Lower lobe of right lung (tissue), 2 donors: ENCODE measurements at regions not wholly inside any gene's neighbourhood (a gene's known extent, or its start where the extent isn't known, plus 50 kb on each side); places are given as distances from the start of the nearest gene placed in this dataset.

Experiments used
- ATAC-seq, 2 donors: fragments of 200-7000 bp; cut with Tn5 transposase; one replicate each; pipeline ENCODE4 v1.9.1; 2020 to 2022; ENCODE audit warnings: mild to moderate bottlenecking in 2 of 2, moderate library complexity in 2 of 2
- DNase-seq: peaks from one replicate; pipeline ENCODE4 v3.0.0-alpha.2; 2020
- H3K27ac ChIP-seq: fragments of 200-600 bp; one replicate; pipeline ENCODE4 v1.8.0; 2022
- H3K27me3 ChIP-seq: fragments of 200-600 bp; one replicate; pipeline ENCODE4 v1.8.0; 2022; ENCODE audit warnings: low read depth
- H3K36me3 ChIP-seq: fragments of 200-600 bp; one replicate; pipeline ENCODE4 v1.8.0; 2022; ENCODE audit warnings: mild to moderate bottlenecking
- H3K4me1 ChIP-seq: fragments of 200-600 bp; one replicate; pipeline ENCODE4 v1.8.0; 2022
- H3K4me3 ChIP-seq: fragments of 200-600 bp; one replicate; pipeline ENCODE4 v1.8.0; 2022; ENCODE audit warnings: mild to moderate bottlenecking
- H3K9me3 ChIP-seq: fragments of 200-600 bp; one replicate; pipeline ENCODE4 v1.8.0; 2022
- intact Hi-C: fragments of 100-400 bp; cut with DNase I; formaldehyde crosslinking; loops from one replicate; pipeline ENCODE4 v1.11.0; 2022
- TF ChIP-seq, protein P1 (sequence below): fragments of 200-600 bp; IDR thresholded peaks from one replicate; pipeline ENCODE4 v1.8.0; 2022; ENCODE audit warnings: antibody characterized with exemption, mild to moderate bottlenecking
- donor health status: DM: no; HTN: yes; CAD: no; lungs with severe emphysema.

DNA sequence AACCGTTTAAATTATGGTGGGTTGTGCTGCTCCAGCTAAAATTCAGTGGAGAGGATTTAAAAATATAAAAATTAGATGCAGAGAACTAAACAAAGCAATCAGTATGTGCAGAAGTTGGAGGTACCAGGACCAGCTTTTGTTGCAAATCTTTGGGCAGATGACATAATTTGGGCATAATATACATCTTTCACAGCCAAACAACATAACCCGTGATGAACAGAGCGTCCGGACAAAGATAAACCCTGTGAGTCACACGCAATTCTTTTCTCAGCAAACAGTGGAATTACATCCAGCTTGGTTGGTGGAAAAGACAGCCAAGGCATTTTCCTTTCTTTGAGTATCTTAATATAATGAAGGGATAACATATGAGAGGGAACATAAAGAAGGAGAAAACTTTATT lies 419.4 kb upstream of the ADAMTS9 start:
- no peak for DNase-seq
- Histone ChIP-seq H3K9me3 (no peaks in the 10 kb centered on the region), H3K36me3 (no peaks in the 10 kb centered on the region), H3K27me3 (no peaks in the 10 kb centered on the region), H3K4me1 (no peaks in the 10 kb centered on the region), H3K4me3 (no peak overlapping the region), H3K27ac (no peak overlapping the region)
- ATAC-seq = no peak
- intact Hi-C loops = no loop called here
- TF ChIP-seq, protein P1, sequence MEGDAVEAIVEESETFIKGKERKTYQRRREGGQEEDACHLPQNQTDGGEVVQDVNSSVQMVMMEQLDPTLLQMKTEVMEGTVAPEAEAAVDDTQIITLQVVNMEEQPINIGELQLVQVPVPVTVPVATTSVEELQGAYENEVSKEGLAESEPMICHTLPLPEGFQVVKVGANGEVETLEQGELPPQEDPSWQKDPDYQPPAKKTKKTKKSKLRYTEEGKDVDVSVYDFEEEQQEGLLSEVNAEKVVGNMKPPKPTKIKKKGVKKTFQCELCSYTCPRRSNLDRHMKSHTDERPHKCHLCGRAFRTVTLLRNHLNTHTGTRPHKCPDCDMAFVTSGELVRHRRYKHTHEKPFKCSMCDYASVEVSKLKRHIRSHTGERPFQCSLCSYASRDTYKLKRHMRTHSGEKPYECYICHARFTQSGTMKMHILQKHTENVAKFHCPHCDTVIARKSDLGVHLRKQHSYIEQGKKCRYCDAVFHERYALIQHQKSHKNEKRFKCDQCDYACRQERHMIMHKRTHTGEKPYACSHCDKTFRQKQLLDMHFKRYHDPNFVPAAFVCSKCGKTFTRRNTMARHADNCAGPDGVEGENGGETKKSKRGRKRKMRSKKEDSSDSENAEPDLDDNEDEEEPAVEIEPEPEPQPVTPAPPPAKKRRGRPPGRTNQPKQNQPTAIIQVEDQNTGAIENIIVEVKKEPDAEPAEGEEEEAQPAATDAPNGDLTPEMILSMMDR = no peak

DNA sequence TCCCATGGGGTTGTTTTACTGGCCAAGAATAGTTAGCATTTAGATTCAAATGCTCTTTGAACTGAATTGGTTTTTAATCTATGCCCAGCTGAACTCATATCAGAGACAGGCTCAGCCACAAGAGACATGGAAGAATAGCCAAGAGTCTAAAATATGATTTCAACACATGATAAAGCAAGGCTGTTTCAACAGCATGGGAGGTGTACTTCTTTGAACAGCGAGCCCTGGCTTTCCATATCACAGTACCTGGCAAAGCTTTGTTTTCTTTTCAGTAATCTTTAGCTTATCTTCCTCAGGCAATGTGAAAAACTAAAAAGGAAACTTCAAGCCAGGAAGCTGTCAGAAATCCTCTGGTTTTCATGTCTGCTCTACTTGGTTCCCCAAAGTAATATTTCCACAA lies 413.6 kb upstream of the ADAMTS9 start:
- TF ChIP-seq, protein P1 = no peak
- no peak for DNase-seq
- intact Hi-C loops = no loop called here
- H3K27ac ChIP-seq = no peak overlapping the region
- no peaks in the 10 kb centered on the region for H3K36me3 ChIP-seq
- no peaks in the 10 kb centered on the region for H3K9me3 ChIP-seq
- H3K4me1 ChIP-seq = no peaks in the 10 kb centered on the region
- no peak for ATAC-seq
- H3K27me3 ChIP-seq = no peaks in the 10 kb centered on the region
- no peak overlapping the region for H3K4me3 ChIP-seq

DNA sequence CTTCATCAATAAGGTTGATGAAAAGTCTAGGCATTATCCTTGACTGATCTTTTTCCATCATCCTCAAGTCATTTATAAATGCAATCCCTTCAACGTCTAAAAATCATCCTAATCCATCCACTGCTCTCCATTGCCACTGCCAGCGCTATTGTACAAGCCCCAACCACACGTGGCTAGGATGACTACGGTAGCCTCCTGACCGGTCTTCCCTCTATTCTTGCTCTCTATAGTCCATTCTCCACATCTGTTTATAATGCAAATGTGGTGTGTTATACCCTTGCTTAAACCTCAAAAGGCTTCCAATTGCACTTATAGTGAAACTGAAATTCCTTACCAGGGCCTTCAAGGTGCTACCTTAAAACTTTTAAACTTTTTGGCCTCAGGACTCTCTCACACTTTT lies 410.6 kb upstream of the ADAMTS9 start:
- no peak for ATAC-seq
- Histone ChIP-seq H3K4me1 (no peaks in the 10 kb centered on the region), H3K9me3 (no peaks in the 10 kb centered on the region), H3K27ac (no peak overlapping the region), H3K36me3 (no peaks in the 10 kb centered on the region), H3K27me3 (no peaks in the 10 kb centered on the region), H3K4me3 (no peak overlapping the region)
- intact Hi-C loops = no loop called here
- TF ChIP-seq, protein P1 = no peak
- no peak for DNase-seq

DNA sequence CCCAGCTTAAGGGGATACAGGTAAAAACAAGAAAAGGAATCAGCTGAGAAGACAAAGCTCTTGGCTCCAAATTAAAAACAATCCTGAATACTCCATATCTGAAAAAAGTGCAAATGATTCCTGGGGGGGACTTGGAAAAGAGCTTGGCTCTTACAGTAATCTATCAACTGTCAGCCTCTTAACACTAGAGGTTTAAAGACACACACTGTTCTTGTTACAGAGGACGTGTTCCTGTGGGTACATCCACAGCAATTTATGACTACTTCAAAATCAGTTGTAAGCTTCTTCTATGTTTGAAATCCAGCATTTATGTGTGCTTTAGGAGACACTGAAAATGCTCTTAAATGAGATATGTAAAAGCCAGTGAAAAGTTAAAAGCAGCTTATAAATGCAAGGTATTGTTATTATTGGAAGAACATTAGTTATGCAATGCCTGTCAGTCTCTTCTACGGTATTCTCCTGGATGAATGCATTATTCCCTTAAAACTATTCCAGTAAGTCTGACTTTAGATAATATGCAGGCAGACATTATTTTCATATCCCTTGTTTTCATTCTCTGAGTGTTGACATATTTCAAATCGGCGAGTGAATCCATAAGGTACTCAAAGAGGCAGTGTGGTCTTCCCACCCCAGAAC lies 408.4 kb upstream of the ADAMTS9 start:
- intact Hi-C loops = no loop called here

DNA sequence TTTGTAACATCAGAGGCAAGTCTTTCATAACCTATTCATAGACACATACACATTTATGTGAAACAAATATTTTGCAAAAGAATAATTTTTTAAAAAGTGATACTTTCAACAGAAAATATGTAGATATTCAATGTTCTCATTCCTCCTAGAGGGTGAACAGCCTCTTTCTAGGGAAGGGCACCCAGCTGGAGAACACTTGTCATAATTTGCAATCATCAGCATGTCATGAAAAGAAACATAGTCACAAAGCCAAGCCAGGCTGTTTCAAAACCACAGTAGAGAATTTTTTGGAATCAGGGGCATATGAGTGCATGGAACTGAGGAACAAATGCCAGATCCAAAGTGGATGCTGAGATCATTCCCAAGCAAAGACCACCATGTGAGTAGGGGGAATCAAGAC lies 406.9 kb upstream of the ADAMTS9 start:
- DNase-seq (no peak), ATAC-seq (no peak)
- Histone ChIP-seq H3K9me3 (no peaks in the 10 kb centered on the region), H3K4me3 (no peak overlapping the region), H3K27ac (no peak overlapping the region), H3K27me3 (no peaks in the 10 kb centered on the region), H3K36me3 (no peaks in the 10 kb centered on the region), H3K4me1 (no peaks in the 10 kb centered on the region)
- intact Hi-C loops = no loop called here
- TF ChIP-seq, protein P1 = no peak

More for the DNA sequence above, 408.4 kb upstream of the ADAMTS9 start:
- Histone ChIP-seq H3K4me3 (no peak overlapping the region), H3K27me3 (no peaks in the 10 kb centered on the region), H3K27ac (no peak overlapping the region), H3K36me3 (no peaks in the 10 kb centered on the region), H3K9me3 (no peaks in the 10 kb centered on the region), H3K4me1 (no peaks in the 10 kb centered on the region)
- ATAC-seq = no peak
- TF ChIP-seq, protein P1 = no peak
- DNase-seq = no peak
